Left kidney (tissue), 1 donor: ENCODE measurements at regions not wholly inside any gene's neighbourhood (a gene's known extent, or its start where the extent isn't known, plus 50 kb on each side); places are given as distances from the start of the nearest gene placed in this dataset.
A peak's percentile ranks its signal among the peaks of the same experiment; 100 is the strongest.
"Not testable (repeated sequence)": the region's sequence is repeated elsewhere in the genome, so short reads cannot be mapped to it uniquely, and the experiment has no call there.

Source experiments
- DNase-seq: peaks from one replicate; pipeline ENCODE4 v3.0.0-alpha.2; 2013

DNA sequence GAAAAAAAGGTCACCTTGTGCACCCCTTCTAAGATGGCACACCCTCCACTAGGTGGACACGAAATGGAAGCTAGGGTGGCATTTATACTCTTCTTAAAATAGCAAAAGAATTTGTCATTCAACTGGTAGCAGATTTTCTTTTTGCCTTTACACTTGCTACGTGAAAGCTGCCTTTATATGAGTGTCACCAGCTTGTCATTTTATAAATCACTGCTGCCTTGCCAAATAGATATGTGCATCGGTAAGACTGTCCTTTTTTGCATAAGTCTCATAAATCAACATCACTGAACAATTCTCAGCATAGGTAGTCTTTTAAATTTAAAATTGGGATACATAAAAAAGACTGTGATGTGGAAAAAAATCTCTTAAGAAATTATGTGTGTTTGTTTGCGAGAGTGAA, 764.1 kb downstream of the TDRD15 start:
- DNase-seq = no peak

DNA sequence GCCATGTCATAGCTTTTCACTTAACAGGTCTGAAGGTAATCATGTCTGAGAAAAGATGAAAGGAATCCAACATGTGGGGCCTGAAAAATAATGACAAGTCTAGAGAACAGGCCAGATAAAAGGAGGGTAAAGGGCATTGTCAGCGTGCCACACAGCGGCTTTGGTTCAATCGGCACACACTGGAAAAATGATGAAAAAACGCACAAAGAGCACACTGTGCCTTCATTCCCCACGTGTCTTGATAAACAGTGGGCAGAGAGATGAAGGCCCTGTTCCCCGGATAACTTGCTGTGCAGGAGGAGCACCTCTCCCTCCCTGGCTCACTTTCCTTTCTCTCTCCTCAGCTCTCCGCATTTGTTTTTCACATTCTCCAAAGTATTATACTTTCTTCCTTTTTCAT, 766.3 kb downstream of the TDRD15 start:
- DNase-seq = no peak

DNA sequence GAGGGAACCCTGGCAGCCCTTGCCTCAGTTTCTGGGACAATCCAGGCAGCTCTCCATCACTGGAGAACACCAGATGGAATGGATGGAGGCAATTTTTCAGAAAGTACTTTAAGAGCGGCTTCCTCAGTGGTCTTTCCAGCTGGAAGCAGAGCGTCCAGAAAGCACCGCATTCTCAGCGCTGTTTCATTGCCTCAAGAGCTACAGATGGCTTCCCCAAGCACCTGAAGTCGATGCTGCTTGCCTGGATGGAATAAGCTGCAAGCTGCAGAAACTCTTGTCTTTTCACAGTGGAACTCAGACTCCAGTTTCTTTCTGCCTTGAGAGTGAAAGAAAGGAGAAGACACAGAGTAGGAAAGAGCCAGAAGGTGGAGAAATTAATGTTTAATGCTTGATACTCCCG, 766.9 kb downstream of the TDRD15 start:
- no peak for DNase-seq

DNA sequence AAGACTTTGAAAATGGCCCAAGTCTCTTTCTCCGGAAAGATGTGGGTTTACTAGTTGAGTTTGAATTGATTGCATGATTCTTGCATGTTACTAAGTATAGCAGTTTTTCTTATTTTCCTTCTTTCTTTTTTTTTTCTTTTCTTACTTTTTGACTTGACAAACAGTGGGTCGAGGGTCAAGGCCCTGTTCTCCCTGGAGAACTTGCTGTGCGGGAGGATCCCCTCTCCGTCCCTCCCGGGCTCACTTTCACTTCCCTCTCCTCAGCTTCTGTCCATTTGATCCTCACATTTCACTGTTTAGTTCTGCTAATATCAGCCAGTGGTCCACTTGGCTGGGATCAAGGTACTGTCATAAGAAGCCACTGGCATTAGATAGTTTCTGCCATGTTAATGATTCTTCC, 767.4 kb downstream of the TDRD15 start:
- DNase-seq = no peak

DNA sequence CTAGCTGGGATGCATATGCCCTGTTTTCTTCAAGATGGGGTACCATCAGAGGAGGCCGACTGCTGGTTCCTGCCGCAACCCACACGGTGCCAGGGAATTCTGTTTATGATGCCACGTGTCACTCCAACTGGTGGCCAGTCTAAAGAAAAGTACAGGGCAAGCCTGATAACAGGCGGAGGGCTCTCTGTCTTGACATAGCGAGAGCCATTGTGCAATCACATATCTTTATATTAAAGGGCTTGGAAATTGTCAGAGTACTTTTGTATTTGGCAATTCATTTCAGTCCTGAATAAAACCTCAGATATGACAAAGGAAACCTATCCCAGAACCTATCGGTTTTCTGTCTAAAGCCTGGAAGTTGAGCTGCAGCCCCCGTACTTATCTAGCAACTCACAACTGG, 768.4 kb downstream of the TDRD15 start:
- DNase-seq = no peak

DNA sequence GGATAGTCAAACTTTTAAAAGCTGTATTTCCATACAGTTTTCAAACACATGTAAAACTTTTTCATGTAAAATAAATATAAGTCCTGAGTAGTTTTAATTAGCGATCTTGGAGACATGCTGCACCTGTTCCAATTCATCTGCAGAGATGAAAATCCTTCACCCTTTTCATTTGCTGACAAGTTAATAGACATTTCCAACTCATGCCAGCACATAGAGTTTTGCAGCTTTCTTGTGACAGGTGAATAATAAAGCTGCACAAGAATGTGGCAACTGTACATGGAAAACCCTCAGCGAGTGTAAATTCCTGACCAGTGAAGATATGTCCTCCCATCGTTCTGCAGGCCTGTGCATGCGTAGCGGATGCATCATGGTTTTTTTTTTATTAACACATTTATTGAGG, 771.4 kb downstream of the TDRD15 start:
- DNase-seq = no peak

DNA sequence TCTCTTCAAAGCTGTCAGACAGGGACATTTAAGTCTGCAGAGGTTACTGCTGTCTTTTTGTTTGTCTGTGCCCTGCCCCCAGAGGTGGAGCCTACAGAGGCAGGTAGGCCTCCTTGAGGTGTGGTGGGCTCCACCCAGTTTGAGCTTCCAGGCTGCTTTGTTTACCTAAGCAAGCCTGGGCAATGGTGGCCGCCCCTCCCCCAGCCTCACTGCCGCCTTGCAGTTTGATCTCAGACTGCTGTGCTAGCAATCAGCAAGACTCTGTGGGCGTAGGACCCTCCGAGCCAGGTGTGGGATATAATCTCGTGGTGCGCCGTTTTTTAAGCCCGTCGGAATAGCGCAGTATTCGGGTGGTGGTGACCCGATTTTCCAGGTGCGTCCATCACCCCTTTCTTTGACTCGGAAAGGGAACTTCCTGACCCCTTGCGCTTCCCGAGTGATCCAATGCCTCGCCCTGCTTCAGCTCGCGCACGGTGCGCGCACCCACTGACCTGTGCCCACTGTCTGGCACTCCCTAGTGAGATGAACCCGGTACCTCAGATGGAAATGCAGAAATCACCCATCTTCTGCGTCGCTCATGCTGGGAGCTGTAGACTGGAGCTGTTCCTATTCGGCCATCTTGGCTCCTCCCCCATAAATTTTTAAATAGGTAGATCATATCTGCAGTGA, 785.1 kb downstream of the TDRD15 start:
- DNase-seq = not testable (repeated sequence)

DNA sequence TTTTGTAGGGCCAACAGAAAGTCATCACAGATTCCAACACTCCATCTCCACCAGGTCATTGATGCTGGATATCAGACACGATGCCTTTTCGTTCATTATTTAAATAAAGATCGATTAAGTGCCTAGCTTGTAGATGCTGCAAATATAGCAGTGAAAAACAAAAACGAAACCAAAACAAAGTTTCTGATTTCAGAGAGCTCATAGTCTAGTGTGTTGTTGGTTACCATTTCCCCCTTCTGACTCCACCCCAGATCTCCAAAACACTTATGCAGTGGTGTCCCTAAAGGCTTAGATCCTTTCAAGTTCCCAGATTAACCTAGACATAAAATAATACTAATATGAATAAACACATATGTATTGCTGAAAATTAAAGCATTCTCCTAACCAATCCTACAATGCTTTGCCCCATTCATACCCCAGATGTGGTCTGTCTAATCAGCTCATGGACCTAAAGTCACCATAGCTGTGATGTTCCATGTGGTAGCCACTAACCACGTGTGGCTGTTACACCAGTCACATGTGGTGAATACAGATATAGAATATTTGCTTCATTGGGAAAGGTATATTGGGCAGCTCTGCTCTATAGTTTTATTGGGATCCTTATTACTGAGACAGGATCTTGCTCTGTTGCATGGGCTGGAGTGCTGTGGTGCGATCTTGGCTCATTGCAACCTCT, 787.2 kb downstream of the TDRD15 start:
- DNase-seq = no peak

DNA sequence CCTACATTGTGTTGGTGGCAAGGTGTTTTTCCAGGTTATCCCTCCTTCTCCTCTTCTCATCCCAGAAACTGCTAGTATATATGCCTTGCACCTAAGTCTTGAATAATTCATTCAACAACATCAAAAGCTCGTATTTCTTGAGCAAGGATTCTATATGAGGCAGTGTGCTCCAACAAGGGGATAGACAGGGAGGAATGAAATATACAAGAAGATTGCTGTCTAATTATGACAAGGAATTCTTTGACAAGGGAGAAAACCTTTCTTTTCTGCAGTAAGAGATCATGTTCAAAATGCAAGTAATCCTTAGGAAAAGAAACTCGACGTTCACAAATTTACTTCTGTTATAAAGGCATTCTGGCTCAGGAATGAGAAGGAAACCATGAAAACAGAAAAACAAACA, 788.6 kb downstream of the TDRD15 start:
- no peak for DNase-seq

DNA sequence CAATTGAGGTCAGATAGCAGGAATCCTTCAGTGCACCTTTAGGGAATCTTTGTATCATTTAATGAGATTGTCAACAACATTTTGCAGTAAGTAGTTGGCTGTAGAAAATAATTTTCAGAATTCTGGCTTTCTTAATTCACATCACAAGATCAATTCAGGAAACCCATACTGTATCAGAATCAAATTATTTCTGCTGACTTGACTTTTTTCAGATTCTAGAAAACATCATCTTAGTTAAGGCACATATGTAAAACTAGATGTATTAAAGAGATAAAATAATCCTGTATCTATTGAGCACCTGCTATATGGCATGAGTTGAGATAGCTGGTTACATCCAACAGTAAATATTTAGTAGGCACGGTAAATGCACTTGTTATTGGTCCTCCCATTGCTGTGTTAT, 791.4 kb downstream of the TDRD15 start:
- no peak for DNase-seq

DNA sequence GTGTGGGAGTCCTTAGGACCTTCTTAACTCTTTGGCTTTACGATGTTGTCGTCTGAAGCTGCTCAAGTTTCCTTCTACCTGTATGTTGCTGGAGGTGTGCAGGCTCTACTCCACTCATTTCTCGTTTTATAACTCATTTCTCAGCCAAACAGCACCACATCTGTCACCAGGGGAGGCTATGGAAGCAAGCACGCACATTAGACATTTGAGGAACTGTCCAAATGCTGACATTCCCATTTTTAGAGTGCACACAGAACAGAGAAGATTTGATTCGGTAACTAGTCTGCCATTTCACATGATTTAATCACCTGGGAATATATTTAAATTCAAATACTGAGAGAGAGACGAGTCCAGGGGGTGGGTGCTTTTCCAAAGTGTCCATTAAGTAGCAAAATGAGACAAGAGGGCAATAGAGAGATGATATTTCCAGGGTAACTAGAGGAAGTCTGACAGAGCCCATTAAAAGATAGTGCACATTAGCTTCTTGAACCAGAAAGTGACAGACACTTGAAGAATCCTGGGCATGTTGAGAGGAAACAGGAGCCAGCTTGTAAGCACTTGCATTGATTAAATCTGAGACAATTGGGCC, 793.3 kb downstream of the TDRD15 start:
- DNase-seq = peak; percentile 66

DNA sequence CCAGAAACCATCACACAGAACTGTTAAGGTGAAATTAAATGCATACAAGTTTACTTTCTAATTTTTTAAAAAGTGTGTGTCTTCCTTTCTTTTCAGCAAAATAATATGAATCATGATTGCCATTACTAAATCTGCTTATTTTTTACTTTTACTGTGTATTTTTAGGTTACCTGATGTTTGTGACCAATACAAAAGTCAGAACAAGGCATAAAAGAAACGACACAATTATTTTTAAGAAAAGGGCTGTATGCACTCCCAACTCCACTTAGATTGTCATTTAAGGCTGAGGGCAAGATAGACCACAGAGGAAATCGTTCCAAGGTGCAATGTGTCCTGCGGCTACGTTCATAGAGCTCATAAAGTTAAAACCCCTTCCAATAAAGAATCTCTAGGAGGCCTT, 797.0 kb downstream of the TDRD15 start:
- no peak for DNase-seq

DNA sequence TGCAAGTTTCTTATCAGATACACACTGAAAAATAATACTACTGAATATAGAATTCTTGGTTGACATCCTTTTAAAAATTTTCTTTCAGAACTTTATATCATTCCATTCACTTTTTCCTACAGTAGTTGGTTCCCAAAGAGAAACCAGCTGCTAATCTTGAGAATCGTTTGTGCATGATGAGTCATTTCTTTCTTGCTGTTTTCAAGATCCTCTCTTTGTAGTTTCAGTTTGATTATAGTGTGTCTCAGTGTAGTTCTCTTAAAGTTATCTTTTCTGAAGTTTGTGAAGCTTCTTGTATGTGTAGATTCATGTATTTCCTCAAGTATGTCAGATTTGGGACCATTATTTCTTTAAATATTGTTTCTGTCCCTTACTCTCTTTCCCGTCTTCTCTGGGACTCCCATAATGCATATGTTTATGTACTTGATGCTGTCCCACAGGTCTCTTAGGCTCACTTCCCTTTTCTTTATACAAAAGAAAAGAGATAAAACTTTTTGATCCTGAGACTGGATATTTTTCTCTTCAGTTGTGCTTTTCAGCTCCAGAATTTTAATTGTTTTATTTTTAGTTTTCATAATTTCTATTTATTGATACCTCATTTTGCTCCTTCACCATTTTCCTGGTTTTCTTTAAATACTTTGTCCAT, 801.0 kb downstream of the TDRD15 start:
- no peak for DNase-seq

DNA sequence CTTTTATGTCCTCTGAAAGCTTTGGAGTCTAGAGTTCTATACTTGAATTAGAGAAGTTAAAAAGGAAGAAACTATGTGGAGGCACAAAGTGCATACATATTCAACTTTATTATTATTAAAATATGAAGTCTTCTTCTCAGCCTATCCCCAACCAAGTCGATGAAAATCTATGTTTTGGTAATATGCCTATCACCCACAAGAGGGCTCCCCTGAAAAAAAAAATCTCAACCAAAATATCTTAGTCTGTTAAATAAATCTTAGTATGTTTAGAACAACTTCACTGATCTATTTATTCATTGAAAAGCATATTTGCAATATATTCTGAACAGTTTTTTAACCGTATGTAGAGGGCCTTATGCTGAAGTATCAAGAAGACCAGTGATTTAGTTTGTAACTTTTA, 804.5 kb downstream of the TDRD15 start:
- no peak for DNase-seq

DNA sequence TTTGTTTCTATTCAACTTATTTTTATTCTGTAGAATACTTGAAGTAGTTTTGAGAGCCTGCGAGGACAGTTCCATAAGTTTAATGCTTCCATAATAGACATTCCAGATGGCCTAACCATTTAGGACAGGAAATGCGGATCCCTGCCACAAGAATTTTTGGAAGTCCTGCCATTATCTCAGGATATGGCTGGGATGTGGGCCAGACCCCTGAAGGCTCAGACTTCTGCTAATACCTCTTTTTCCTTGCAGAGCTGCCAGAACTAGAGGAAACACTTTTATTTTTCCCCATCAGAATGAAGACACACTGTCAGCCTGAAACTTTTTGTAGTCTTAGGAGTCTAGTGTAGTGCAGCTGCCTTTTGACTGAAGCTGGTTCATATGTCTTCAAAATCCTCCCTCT, 806.5 kb downstream of the TDRD15 start:
- no peak for DNase-seq

DNA sequence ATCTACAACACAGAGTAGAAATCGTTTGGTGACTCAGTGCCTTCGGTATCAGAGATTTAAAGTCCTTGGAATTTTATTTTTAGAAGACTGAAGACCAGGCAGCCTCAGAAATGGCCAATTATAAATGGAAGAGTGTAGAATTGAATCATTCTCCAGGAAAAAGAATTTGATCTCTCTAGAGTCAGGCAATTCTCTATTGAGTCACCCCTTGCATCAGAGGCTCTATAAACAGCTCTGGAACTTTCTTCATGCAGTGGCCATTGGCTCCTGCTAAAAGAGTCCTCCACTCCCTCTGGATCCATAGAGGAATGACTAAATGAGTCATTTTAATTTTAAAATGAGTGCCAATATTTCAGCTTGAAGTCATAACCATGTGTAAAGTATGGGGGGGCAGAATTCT, 816.2 kb downstream of the TDRD15 start:
- no peak for DNase-seq

DNA sequence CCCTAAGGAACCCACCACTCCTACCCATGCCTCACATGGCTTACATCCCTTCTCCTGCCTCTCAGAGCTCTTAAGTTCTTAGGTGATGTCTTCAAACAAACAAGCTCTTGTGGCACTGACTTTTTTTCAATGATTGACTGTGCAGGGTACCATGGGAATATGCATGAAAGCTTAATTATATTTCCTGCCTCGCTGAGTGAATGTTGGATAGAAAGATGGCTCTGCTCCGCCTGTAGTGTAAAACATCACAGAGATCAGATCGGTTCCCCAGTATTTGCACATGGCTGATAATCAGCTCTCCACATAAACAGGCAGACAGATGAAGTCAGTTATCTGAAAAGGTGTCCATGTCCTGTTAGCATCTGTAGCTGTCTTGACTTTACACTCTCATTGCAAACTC, 820.8 kb downstream of the TDRD15 start:
- DNase-seq = no peak

DNA sequence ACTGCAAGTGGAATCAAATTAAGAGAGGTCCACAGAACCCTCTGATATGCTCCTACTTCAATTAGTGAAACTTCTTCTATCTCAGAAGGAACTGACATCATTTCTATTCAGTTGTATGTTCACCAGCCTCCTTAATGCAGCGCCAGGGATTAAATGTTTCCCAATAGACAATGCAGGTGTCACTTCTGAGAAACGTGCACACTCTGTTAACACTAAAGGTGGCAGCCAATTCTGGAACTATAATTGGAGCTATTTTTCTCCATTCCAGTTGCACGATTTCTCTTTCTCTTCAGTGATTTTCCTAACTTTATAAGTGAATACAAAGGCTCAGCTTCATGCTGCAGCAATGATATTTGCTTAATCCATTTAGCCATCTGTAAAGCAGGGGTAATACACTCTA, 821.9 kb downstream of the TDRD15 start:
- DNase-seq = no peak

DNA sequence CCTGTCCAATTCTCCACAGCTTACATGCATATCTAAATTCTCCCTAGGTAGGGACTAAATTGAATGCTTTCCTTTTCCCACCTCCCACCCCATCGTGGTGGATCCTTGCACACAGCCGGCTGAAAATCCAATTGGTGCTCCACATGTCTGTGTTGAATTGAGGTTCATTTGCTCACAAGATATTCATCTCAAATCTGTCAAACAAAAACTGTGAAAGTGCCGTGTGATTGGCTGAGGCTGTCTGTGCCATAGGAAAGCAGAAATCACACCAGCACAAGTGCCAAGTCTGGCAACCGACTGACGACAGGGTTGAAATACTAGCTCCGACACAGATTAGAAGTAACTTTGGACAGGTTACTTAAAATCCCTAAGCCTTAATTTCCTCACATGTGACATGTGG, 823.3 kb downstream of the TDRD15 start:
- no peak for DNase-seq

DNA sequence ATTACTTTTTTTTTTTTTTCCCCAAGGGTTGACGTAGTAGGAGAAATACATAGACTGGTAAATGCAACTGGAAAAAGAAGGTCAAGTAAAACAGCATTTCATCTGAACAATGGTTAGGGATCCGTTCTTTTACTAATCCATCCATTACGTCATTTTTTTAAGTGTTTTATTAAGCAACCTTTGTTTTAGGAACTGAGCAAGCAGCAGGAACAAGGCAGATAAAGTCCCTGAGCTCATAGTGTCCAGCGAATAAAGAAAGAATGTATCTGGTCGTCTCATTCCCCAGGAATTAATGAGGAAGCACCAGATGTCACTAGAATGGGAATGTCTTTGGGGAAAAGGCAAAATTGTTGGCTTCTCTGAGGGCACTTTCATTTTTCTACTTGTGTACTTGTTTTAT, 842.4 kb downstream of the TDRD15 start:
- no peak for DNase-seq

DNA sequence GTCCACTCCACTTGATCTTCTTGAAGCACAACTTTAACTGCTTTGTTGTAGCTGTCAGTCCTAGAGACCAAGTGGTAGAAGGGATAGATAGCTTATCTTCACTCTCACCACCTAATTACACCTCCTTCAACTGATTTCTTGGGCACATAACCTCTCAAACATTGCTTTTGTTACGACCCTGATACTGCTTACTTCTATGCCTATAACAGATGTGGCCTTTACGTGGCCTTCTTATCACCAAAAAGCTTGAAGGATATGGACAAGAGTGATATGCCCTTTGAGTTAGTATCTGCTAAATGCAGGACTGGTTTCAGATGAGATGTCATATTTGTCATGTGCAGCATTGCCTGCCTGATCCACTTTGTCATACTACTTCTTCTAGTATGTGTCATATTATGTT, 847.2 kb downstream of the TDRD15 start:
- DNase-seq = no peak

DNA sequence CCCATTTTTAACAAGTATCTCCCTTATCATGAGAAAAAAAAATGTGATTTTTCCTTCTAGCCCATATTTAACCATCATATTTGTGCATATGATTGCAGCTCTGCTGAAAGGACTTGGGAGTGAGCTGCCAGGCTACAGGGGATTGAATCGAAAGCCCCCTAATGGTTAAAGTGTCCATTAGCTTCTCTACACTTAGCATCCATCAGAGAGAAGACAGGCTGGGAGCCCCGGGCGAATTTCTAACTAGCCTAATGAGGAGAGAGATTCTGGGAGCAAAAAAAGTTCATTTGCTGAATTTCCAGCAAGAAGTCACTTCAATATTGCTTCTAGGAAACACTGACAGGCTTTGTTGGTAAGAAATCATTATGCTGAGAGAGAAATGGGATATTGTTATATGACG, 848.8 kb downstream of the TDRD15 start:
- DNase-seq = no peak

DNA sequence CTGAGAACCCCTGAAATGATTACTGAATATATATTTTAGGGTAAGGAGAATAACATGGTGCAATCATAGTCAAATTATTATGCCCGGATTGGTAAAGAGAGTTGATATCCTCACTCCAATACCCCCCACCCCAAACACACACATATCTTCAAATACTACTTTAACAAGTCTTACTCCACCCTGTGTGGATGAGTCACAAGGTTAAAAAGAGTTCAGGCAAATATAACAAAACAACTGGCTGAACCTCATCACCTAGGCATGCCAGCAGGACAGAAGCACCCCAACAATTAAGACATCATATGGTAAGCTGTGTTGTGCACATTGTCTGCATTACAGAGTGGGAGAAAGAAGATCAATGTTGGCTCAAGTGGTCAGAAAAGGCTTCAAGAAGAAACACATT, 857.4 kb downstream of the TDRD15 start:
- no peak for DNase-seq

DNA sequence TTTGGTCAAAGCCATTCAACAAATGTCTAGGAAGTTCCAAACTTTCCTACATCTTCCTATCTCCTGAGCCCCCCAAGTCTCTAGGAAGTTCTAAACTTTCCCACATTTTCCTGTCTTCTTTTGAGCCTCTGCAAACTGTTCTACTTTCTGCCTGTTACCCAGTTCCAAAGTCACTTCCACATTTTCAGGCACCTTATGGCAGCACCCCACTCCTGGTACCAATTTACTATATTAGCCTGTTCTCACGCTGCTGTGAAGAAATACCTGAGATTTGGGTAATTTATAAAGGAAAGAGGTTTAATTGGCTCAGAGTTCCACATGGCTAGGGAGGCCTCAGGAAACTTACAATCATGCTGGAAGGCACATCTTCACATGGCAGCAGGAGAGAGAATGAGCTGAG, 869.2 kb downstream of the TDRD15 start:
- no peak for DNase-seq
